ENCODE measurements at regions not wholly inside any gene's neighbourhood (a gene's known extent, or its start where the extent isn't known, plus 50 kb on each side); places are given as distances from the start of the nearest gene placed in this dataset.

- peaks cover 0 to 4% (median 0%) of the 10 kb centered on the region in 3 donors for H3K4me1 Mint-ChIP-seq
- peaks cover 5% of the 10 kb centered on the region for H3K27me3 Mint-ChIP-seq
Measured at GRCh38 chr17:72534265-72534664, 413.4 kb downstream of the SOX9 start.

GRCh38 chr17:72534776-72535175 lies 414.0 kb downstream of the SOX9 start:
- Mint-ChIP-seq H3K27me3 (peaks cover 8% of the 10 kb centered on the region), H3K4me1 (peaks cover 0 to 4% (median 0%) of the 10 kb centered on the region in 3 donors), H3K36me3 (no peaks in the 10 kb centered on the region), H3K27ac (no peak overlapping the region), H3K9me3 (peaks cover 1 to 13% (median 4%) of the 10 kb centered on the region in 3 donors), H3K4me3 (no peak overlapping the region)

More at GRCh38 chr17:72534265-72534664, 413.4 kb downstream of the SOX9 start:
- H3K36me3 Mint-ChIP-seq = no peaks in the 10 kb centered on the region
- H3K9me3 Mint-ChIP-seq = peaks cover 1 to 13% (median 4%) of the 10 kb centered on the region in 3 donors
- no peak overlapping the region for H3K4me3 Mint-ChIP-seq
- no peak overlapping the region for H3K27ac Mint-ChIP-seq

- peaks cover 1 to 13% (median 4%) of the 10 kb centered on the region in 3 donors for H3K9me3 Mint-ChIP-seq
- no peak overlapping the region for H3K4me3 Mint-ChIP-seq
- no peak overlapping the region for H3K27ac Mint-ChIP-seq
- no peaks in the 10 kb centered on the region for H3K36me3 Mint-ChIP-seq
- H3K4me1 Mint-ChIP-seq = peaks cover 0 to 6% (median 3%) of the 10 kb centered on the region in 3 donors
- H3K27me3 Mint-ChIP-seq = peaks cover 11% of the 10 kb centered on the region
Measured at GRCh38 chr17:72535346-72535745, 414.5 kb downstream of the SOX9 start.

- Mint-ChIP-seq H3K4me1 (peaks cover 0 to 6% (median 3%) of the 10 kb centered on the region in 3 donors), H3K27me3 (peaks cover 13% of the 10 kb centered on the region), H3K36me3 (no peaks in the 10 kb centered on the region), H3K9me3 (peaks cover 1 to 13% (median 4%) of the 10 kb centered on the region in 3 donors), H3K27ac (no peak overlapping the region), H3K4me3 (no peak overlapping the region)
Measured at GRCh38 chr17:72535779-72536178, 415.0 kb downstream of the SOX9 start.

- no peak overlapping the region for H3K27ac Mint-ChIP-seq
- H3K27me3 Mint-ChIP-seq = peaks cover 16% of the 10 kb centered on the region
- H3K4me3 Mint-ChIP-seq = no peak overlapping the region
- no peaks in the 10 kb centered on the region for H3K36me3 Mint-ChIP-seq
- H3K9me3 Mint-ChIP-seq = peaks cover 1 to 13% (median 4%) of the 10 kb centered on the region in 3 donors
- H3K4me1 Mint-ChIP-seq = peaks cover 0 to 6% (median 3%) of the 10 kb centered on the region in 3 donors
Measured at GRCh38 chr17:72536788-72537187, 416.0 kb downstream of the SOX9 start.

- H3K36me3 Mint-ChIP-seq = no peaks in the 10 kb centered on the region
- H3K4me1 Mint-ChIP-seq = peaks cover 0 to 6% (median 3%) of the 10 kb centered on the region in 3 donors
- no peak overlapping the region for H3K4me3 Mint-ChIP-seq
- peaks cover 20% of the 10 kb centered on the region for H3K27me3 Mint-ChIP-seq
- no peak overlapping the region for H3K27ac Mint-ChIP-seq
- peaks cover 1 to 11% (median 2%) of the 10 kb centered on the region in 3 donors for H3K9me3 Mint-ChIP-seq
Measured at GRCh38 chr17:72538443-72538842, 417.6 kb downstream of the SOX9 start.

GRCh38 chr17:72538901-72539352 lies 418.1 kb downstream of the SOX9 start:
- H3K9me3 Mint-ChIP-seq = peaks cover 2 to 9% (median 3%) of the 10 kb centered on the region in 3 donors
- H3K27me3 Mint-ChIP-seq = peaks cover 23% of the 10 kb centered on the region
- no peaks in the 10 kb centered on the region for H3K36me3 Mint-ChIP-seq
- no peak overlapping the region for H3K27ac Mint-ChIP-seq
- peaks cover 0 to 6% (median 3%) of the 10 kb centered on the region in 3 donors for H3K4me1 Mint-ChIP-seq
- H3K4me3 Mint-ChIP-seq = no peak overlapping the region

GRCh38 chr17:72539981-72540897 lies 419.4 kb downstream of the SOX9 start:
- Mint-ChIP-seq H3K27ac (no peak overlapping the region), H3K9me3 (peaks cover 0 to 2% (median 0%) of the 10 kb centered on the region in 3 donors), H3K36me3 (no peaks in the 10 kb centered on the region), H3K4me1 (peaks cover 0 to 3% (median 2%) of the 10 kb centered on the region in 3 donors), H3K27me3 (peaks cover 23% of the 10 kb centered on the region), H3K4me3 (no peak overlapping the region)

GRCh38 chr17:72542317-72542716 lies 421.5 kb downstream of the SOX9 start:
- H3K27ac Mint-ChIP-seq = no peak overlapping the region
- H3K4me1 Mint-ChIP-seq = peaks cover 0 to 3% (median 2%) of the 10 kb centered on the region in 3 donors
- H3K4me3 Mint-ChIP-seq = no peak overlapping the region

GRCh38 chr17:72545766-72546165 lies 424.9 kb downstream of the SOX9 start:
- Mint-ChIP-seq H3K4me3 (no peak overlapping the region), H3K27ac (no peak overlapping the region), H3K27me3 (peaks cover 12% of the 10 kb centered on the region), H3K9me3 (peaks cover 0 to 5% (median 3%) of the 10 kb centered on the region in 3 donors), H3K4me1 (no peaks in the 10 kb centered on the region), H3K36me3 (peaks cover 2% of the 10 kb centered on the region)

More at GRCh38 chr17:72542317-72542716, 421.5 kb downstream of the SOX9 start:
- Mint-ChIP-seq H3K9me3 (peaks cover 0 to 2% (median 0%) of the 10 kb centered on the region in 3 donors), H3K27me3 (peaks cover 23% of the 10 kb centered on the region), H3K36me3 (no peaks in the 10 kb centered on the region)

- H3K9me3 Mint-ChIP-seq = peaks cover 0 to 5% (median 3%) of the 10 kb centered on the region in 3 donors
- no peaks in the 10 kb centered on the region for H3K27me3 Mint-ChIP-seq
- no peaks in the 10 kb centered on the region for H3K4me1 Mint-ChIP-seq
- peaks cover 2% of the 10 kb centered on the region for H3K36me3 Mint-ChIP-seq
- no peak overlapping the region for H3K4me3 Mint-ChIP-seq
- no peak overlapping the region for H3K27ac Mint-ChIP-seq
Measured at GRCh38 chr17:72553051-72553755, 432.4 kb downstream of the SOX9 start.

GRCh38 chr17:72554508-72554907 lies 433.7 kb downstream of the SOX9 start:
- Mint-ChIP-seq H3K4me1 (no peaks in the 10 kb centered on the region), H3K4me3 (no peak overlapping the region), H3K36me3 (peaks cover 2% of the 10 kb centered on the region), H3K27ac (no peak overlapping the region), H3K27me3 (no peaks in the 10 kb centered on the region), H3K9me3 (peaks cover 0 to 5% (median 3%) of the 10 kb centered on the region in 3 donors)

- H3K4me3 Mint-ChIP-seq = no peak overlapping the region
- H3K27me3 Mint-ChIP-seq = no peaks in the 10 kb centered on the region
- peaks cover 0 to 5% (median 0%) of the 10 kb centered on the region in 3 donors for H3K9me3 Mint-ChIP-seq
- no peak overlapping the region for H3K27ac Mint-ChIP-seq
- H3K36me3 Mint-ChIP-seq = peaks cover 2% of the 10 kb centered on the region
- no peaks in the 10 kb centered on the region for H3K4me1 Mint-ChIP-seq
Measured at GRCh38 chr17:72555052-72555451, 434.2 kb downstream of the SOX9 start.

- H3K4me1 Mint-ChIP-seq = peaks cover 0 to 1% (median 0%) of the 10 kb centered on the region in 3 donors
- H3K36me3 Mint-ChIP-seq = no peaks in the 10 kb centered on the region
- H3K4me3 Mint-ChIP-seq = no peak overlapping the region
- no peaks in the 10 kb centered on the region for H3K27me3 Mint-ChIP-seq
- no peak overlapping the region for H3K27ac Mint-ChIP-seq
- H3K9me3 Mint-ChIP-seq = no peaks in the 10 kb centered on the region
Measured at GRCh38 chr17:72556944-72557826, 436.4 kb downstream of the SOX9 start.

Data from IgD-negative memory B cell (primary cell).